WTC11 (cell line): ENCODE measurements at regions not wholly inside any gene's neighbourhood (a gene's known extent, or its start where the extent isn't known, plus 50 kb on each side); places are given as distances from the start of the nearest gene placed in this dataset.

Experiments used
- ATAC-seq: fragments of 200-7000 bp; cut with Tn5 transposase; 2 replicates; pipeline ENCODE4 v1.10.0; 2021; ENCODE audit warnings: mild to moderate bottlenecking, moderate library complexity
- CTCF ChIA-PET: fragments of 300-600 bp; sonication (Branson Sonifier 250); formaldehyde crosslinking; loops from one replicate; lab custom pipeline; 2021; ENCODE audit warnings: antibody characterized with exemption; lab: Charles Lee
- POLR2A ChIA-PET: fragments of 350-600 bp; sonication (Branson Sonifier 250); formaldehyde crosslinking; loops from one replicate; lab custom pipeline; 2021; ENCODE audit warnings: antibody characterized with exemption; lab: Charles Lee
- DNase-seq: peaks from one replicate; pipeline ENCODE4 v3.0.0; 2021; ENCODE audit warnings: low spot score
- H3K27ac Mint-ChIP-seq: 2 replicates; pipeline ENCODE4 v1.8.0; 2021; ENCODE audit warnings: mixed read lengths
- H3K27me3 Mint-ChIP-seq: 2 replicates; pipeline ENCODE4 v1.8.0; 2021; ENCODE audit warnings: low read depth, mild to moderate bottlenecking, moderate library complexity, mixed read lengths
- H3K36me3 Mint-ChIP-seq: 2 replicates; pipeline ENCODE4 v1.8.0; 2021; ENCODE audit warnings: mixed read lengths
- H3K4me1 Mint-ChIP-seq: 2 replicates; pipeline ENCODE4 v1.8.0; 2022; ENCODE audit warnings: mixed read lengths
- H3K4me3 Mint-ChIP-seq: 2 replicates; pipeline ENCODE4 v1.8.0; 2021; ENCODE audit warnings: mild to moderate bottlenecking, moderate library complexity, mixed read lengths
- H3K9me3 Mint-ChIP-seq: 2 replicates; pipeline ENCODE4 v1.8.0; 2021; ENCODE audit warnings: mixed read lengths
- ESRRA ChIP-seq: sonication (generic); formaldehyde crosslinking; IDR thresholded peaks from 2 replicates; pipeline ENCODE4 v1.8.1; 2022; ENCODE audit warnings: mild to moderate bottlenecking, missing genetic modification reagents, borderline replicate concordance
- NFYB ChIP-seq: sonication (generic); formaldehyde crosslinking; conservative IDR thresholded peaks from 2 replicates; pipeline ENCODE4 v1.8.0; 2022; ENCODE audit warnings: low read depth, missing genetic modification reagents
- ZNF396 ChIP-seq: fragments of 250-450 bp; sonication (Bioruptor Pico); IDR thresholded peaks from 2 replicates; pipeline ENCODE4 v1.8.0; 2021; ENCODE audit warnings: mild to moderate bottlenecking, moderate library complexity, borderline replicate concordance
- TF ChIP-seq, protein P1 (sequence below): sonication (generic); formaldehyde crosslinking; IDR thresholded peaks from 2 replicates; pipeline ENCODE4 v1.8.0; 2023; ENCODE audit warnings: missing genetic modification reagents, mild to moderate bottlenecking, borderline replicate concordance

DNA sequence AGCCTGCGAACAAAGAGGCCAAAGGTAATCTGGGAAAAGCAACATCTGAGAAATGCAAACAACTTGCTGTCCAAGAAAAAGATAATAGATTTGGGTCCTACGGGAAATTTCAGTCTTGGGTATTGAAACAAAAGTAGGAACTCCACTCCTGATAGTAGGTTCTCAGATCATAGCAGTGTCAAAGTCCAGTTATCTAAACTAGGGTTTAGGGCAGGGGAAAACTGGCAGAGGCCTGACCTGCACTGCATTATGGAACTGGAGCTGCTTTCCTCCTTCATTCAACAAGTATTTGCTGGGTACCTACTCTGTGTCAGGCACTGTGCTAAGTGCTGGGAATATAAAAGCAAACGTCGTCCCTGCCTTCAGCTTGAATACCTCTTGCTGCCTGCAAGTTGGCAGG lies 60.7 kb upstream of the NGF start:
- no peak overlapping the region for H3K4me3 Mint-ChIP-seq
- peaks cover 16% of the 10 kb centered on the region for H3K9me3 Mint-ChIP-seq
- ATAC-seq (no peak), DNase-seq (no peak)
- H3K36me3 Mint-ChIP-seq = peaks cover 5% of the 10 kb centered on the region
- TF ChIP-seq ZNF396 (CRISPR knock-in tag) (no peak), NFYB (CRISPR knock-in tag) (no peak), ESRRA (CRISPR knock-in tag) (no peak)
- TF ChIP-seq, protein P1, sequence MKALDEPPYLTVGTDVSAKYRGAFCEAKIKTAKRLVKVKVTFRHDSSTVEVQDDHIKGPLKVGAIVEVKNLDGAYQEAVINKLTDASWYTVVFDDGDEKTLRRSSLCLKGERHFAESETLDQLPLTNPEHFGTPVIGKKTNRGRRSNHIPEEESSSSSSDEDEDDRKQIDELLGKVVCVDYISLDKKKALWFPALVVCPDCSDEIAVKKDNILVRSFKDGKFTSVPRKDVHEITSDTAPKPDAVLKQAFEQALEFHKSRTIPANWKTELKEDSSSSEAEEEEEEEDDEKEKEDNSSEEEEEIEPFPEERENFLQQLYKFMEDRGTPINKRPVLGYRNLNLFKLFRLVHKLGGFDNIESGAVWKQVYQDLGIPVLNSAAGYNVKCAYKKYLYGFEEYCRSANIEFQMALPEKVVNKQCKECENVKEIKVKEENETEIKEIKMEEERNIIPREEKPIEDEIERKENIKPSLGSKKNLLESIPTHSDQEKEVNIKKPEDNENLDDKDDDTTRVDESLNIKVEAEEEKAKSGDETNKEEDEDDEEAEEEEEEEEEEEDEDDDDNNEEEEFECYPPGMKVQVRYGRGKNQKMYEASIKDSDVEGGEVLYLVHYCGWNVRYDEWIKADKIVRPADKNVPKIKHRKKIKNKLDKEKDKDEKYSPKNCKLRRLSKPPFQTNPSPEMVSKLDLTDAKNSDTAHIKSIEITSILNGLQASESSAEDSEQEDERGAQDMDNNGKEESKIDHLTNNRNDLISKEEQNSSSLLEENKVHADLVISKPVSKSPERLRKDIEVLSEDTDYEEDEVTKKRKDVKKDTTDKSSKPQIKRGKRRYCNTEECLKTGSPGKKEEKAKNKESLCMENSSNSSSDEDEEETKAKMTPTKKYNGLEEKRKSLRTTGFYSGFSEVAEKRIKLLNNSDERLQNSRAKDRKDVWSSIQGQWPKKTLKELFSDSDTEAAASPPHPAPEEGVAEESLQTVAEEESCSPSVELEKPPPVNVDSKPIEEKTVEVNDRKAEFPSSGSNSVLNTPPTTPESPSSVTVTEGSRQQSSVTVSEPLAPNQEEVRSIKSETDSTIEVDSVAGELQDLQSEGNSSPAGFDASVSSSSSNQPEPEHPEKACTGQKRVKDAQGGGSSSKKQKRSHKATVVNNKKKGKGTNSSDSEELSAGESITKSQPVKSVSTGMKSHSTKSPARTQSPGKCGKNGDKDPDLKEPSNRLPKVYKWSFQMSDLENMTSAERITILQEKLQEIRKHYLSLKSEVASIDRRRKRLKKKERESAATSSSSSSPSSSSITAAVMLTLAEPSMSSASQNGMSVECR (CRISPR knock-in tag) = no peak
- H3K4me1 Mint-ChIP-seq = 0 out of 2 replicates have a peak, but pooled peaks cover 5% of the 10 kb centered on the region
- ChIA-PET CTCF (no interaction called here), POLR2A (no interaction called here)
- H3K27ac Mint-ChIP-seq = no peak overlapping the region
- 0 out of 2 replicates have a peak, but pooled peaks cover 3% of the 10 kb centered on the region for H3K27me3 Mint-ChIP-seq
